PC-3 (cell line): ENCODE measurements at regions not wholly inside any gene's neighbourhood (a gene's known extent, or its start where the extent isn't known, plus 50 kb on each side); places are given as distances from the start of the nearest gene placed in this dataset.

ENCODE experiments used
- EZH2phosphoT487 ChIP-seq: fragments of 300-600 bp; sonication (generic); IDR thresholded peaks from 2 replicates; pipeline ENCODE4 v1.6.1; 2018; ENCODE audit warnings: mild to moderate bottlenecking, antibody characterized with exemption, low read length, borderline replicate concordance
- TF ChIP-seq, protein P1 (sequence below): fragments of 300-600 bp; sonication (generic); conservative IDR thresholded peaks from 2 replicates; pipeline ENCODE4 v1.5.1; 2017; ENCODE audit warnings: antibody characterized with exemption, low read depth, mild to moderate bottlenecking, low read length

- TF ChIP-seq, protein P1, sequence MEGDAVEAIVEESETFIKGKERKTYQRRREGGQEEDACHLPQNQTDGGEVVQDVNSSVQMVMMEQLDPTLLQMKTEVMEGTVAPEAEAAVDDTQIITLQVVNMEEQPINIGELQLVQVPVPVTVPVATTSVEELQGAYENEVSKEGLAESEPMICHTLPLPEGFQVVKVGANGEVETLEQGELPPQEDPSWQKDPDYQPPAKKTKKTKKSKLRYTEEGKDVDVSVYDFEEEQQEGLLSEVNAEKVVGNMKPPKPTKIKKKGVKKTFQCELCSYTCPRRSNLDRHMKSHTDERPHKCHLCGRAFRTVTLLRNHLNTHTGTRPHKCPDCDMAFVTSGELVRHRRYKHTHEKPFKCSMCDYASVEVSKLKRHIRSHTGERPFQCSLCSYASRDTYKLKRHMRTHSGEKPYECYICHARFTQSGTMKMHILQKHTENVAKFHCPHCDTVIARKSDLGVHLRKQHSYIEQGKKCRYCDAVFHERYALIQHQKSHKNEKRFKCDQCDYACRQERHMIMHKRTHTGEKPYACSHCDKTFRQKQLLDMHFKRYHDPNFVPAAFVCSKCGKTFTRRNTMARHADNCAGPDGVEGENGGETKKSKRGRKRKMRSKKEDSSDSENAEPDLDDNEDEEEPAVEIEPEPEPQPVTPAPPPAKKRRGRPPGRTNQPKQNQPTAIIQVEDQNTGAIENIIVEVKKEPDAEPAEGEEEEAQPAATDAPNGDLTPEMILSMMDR: no peak
- TF ChIP-seq EZH2phosphoT487: no peak
These were observed 54.3 kb upstream of the SLC24A5 start for GRCh38 chr15:48066456-48066855.
